HEK293T (cell line): ENCODE measurements at regions not wholly inside any gene's neighbourhood (a gene's known extent, or its start where the extent isn't known, plus 50 kb on each side); places are given as distances from the start of the nearest gene placed in this dataset.
"Not testable (repeated sequence)": the region's sequence is repeated elsewhere in the genome, so short reads cannot be mapped to it uniquely, and the experiment has no call there.

Experiments used
- CTCF ChIA-PET: fragments of 350-600 bp; formaldehyde crosslinking; extraction: SDS; loops from one replicate; lab custom pipeline; 2021; ENCODE audit warnings: antibody characterized with exemption, inconsistent platforms; lab: Yijun Ruan, JAX
- POLR2A ChIA-PET: fragments of 350-600 bp; formaldehyde crosslinking; extraction: SDS; loops from one replicate; lab custom pipeline; 2020; ENCODE audit warnings: antibody characterized with exemption, inconsistent platforms; lab: Yijun Ruan, JAX
- DNase-seq: peaks from one replicate; pipeline ENCODE4 v3.0.0; 2012; ENCODE audit warnings: mixed read lengths; ENCODE audit errors: extremely low spot score
- ARNT ChIP-seq: fragments of 450-650 bp; IDR thresholded peaks from 2 replicates; pipeline ENCODE4 v1.6.1; 2017; ENCODE audit warnings: mild to moderate bottlenecking
- BHLHE40 ChIP-seq: fragments of 450-650 bp; IDR thresholded peaks from 2 replicates; pipeline ENCODE4 v1.6.1; 2016; ENCODE audit warnings: mild to moderate bottlenecking, moderate library complexity, borderline replicate concordance
- CTBP1 ChIP-seq: fragments of 450-650 bp; IDR thresholded peaks from 2 replicates; pipeline ENCODE4 v1.6.1; 2016; ENCODE audit warnings: borderline replicate concordance
- ELF4 ChIP-seq: fragments of 450-650 bp; IDR thresholded peaks from 2 replicates; pipeline ENCODE4 v1.6.1; 2017; ENCODE audit warnings: antibody characterized with exemption
- FOXA1 ChIP-seq: fragments of 450-650 bp; IDR thresholded peaks from 2 replicates; pipeline ENCODE4 v1.6.1; 2016; ENCODE audit warnings: mild to moderate bottlenecking
- FOXK2 ChIP-seq: fragments of 450-650 bp; IDR thresholded peaks from 2 replicates; pipeline ENCODE4 v1.6.1; 2016; ENCODE audit warnings: mild to moderate bottlenecking
- FOXM1 ChIP-seq: fragments of 450-650 bp; IDR thresholded peaks from 2 replicates; pipeline ENCODE4 v1.6.1; 2017; ENCODE audit warnings: mild to moderate bottlenecking, borderline replicate concordance
- HDGF ChIP-seq: fragments of 450-650 bp; IDR thresholded peaks from 2 replicates; pipeline ENCODE4 v1.6.1; 2017; ENCODE audit warnings: antibody characterized with exemption, borderline replicate concordance
- L3MBTL2 ChIP-seq: fragments of 450-650 bp; conservative IDR thresholded peaks from 2 replicates; pipeline ENCODE4 v1.6.1; 2016; ENCODE audit warnings: mild to moderate bottlenecking
- LEF1 ChIP-seq: fragments of 450-650 bp; IDR thresholded peaks from 2 replicates; pipeline ENCODE4 v1.6.1; 2017; ENCODE audit warnings: mild to moderate bottlenecking, borderline replicate concordance
- NFRKB ChIP-seq: fragments of 450-650 bp; IDR thresholded peaks from 2 replicates; pipeline ENCODE4 v1.6.1; 2016; ENCODE audit warnings: mild to moderate bottlenecking, moderate library complexity
- PKNOX1 ChIP-seq: fragments of 450-650 bp; IDR thresholded peaks from 2 replicates; pipeline ENCODE4 v1.6.1; 2016
- SP1 ChIP-seq: fragments of 450-650 bp; IDR thresholded peaks from 2 replicates; pipeline ENCODE4 v1.6.1; 2017
- SUZ12 ChIP-seq: fragments of 450-650 bp; IDR thresholded peaks from 2 replicates; pipeline ENCODE4 v1.6.1; 2016; ENCODE audit warnings: mild to moderate bottlenecking
- TARDBP ChIP-seq: fragments of 450-650 bp; IDR thresholded peaks from 2 replicates; pipeline ENCODE4 v1.6.1; 2016
- ZNF384 ChIP-seq: fragments of 450-650 bp; IDR thresholded peaks from 2 replicates; pipeline ENCODE4 v1.6.1; 2016

GRCh38 chr21:14740116-14740515, 194.0 kb upstream of the SAMSN1 start:
- CTCF ChIA-PET: no interaction called here
- DNase-seq: no peak

GRCh38 chr21:14739590-14739989, 193.5 kb upstream of the SAMSN1 start:
- ChIA-PET POLR2A (no interaction called here), CTCF (no interaction called here)
- TF ChIP-seq NFRKB (no peak), LEF1 (no peak), SUZ12 (no peak), ZNF384 (no peak), L3MBTL2 (no peak), CTBP1 (no peak), HDGF (no peak), FOXA1 (no peak), ELF4 (no peak), PKNOX1 (no peak), SP1 (no peak), FOXM1 (no peak), FOXK2 (no peak), BHLHE40 (no peak), ARNT (no peak)
- no peak for DNase-seq

More at GRCh38 chr21:14740116-14740515, 194.0 kb upstream of the SAMSN1 start:
- TF ChIP-seq TARDBP: no peak
- TF ChIP-seq NFRKB: no peak
- no peak for TF ChIP-seq CTBP1
- no peak for TF ChIP-seq LEF1
- POLR2A ChIA-PET: no interaction called here

GRCh38 chr21:14738576-14738975, 192.5 kb upstream of the SAMSN1 start:
- CTCF ChIA-PET: interaction anchor here (0.6 to 1.1 kb wide), 3 partner anchors 10 to 72 kb away, joined by 3 read pairs; no protein-coding TSS in a partner anchor
- DNase-seq, POLR2A ChIA-PET: not testable (repeated sequence)

DNA sequence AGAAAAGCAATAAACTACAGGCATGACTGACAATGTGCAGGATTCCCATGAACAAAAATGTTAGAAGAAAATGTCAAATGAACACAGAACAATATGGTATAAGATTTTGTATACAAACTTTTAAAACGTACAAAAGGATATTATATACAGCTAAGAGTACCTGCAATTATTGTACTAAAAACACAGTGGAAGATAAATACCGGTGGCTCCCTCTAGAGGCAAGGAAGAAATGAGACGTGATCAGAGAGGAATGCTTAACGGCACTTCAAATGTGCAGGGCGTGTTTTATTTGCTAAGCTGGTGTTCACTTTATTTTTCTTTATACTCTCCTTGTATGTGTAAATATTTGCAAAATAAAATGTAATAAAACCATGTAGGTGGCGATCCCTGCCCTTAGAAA, 191.8 kb upstream of the SAMSN1 start:
- POLR2A ChIA-PET: no interaction called here
- CTCF ChIA-PET: interaction anchor here (0.6 to 1.1 kb wide), 3 partner anchors 10 to 71 kb away, joined by 3 read pairs; no protein-coding TSS in a partner anchor
- DNase-seq: peak; percentile 33
- no peak for TF ChIP-seq ZNF384

DNA sequence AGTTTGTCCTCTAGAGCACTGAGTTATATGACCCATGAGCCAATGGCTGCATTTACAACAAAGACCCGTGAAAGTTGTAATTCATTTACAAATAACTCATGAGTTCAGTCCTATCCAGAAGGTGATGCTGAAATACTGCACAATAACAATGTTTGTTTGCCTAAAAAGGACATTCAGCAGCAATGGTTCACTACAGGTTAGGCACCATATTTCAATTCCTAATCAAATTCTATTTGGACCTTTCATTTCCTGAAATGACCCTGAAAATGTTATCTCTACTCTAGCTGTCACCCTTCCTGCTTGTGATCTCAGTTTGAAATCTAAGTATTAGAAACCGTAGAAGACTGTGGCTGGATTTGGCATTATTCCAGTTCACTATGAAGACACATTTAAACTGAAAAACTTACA, 191.2 kb upstream of the SAMSN1 start:
- ChIA-PET CTCF (interaction anchor here (1.1 kb wide), 2 partner anchors 9 to 24 kb away, joined by 3 read pairs; no protein-coding TSS in a partner anchor), POLR2A (no interaction called here)
- DNase-seq: no peak
- TF ChIP-seq HDGF: no peak
- no peak for TF ChIP-seq BHLHE40
- TF ChIP-seq TARDBP: no peak
- no peak for TF ChIP-seq PKNOX1
- no peak for TF ChIP-seq ZNF384
- no peak for TF ChIP-seq LEF1
- no peak for TF ChIP-seq CTBP1
- no peak for TF ChIP-seq L3MBTL2
- TF ChIP-seq FOXA1: no peak

DNA sequence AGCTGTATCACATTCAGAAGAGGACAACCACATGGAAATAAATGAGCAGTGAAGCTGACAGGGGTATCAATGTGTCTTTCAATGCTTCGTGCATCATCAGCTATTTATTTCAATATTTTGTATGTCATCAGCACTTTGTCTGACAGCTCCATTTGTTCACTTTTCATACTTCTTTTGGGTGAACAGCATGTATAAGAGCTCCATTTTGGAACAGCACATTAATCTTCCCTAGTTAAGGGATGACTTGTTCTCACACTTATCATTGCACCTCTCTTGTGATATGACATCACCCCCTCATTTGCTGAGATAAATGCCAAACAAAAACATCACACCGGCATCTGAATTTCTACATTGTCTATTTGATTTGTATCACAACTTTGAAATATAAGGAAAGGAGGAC, 190.6 kb upstream of the SAMSN1 start:
- ChIA-PET CTCF (no interaction called here), POLR2A (no interaction called here)
- TF ChIP-seq CTBP1 (no peak), PKNOX1 (no peak), LEF1 (no peak), L3MBTL2 (no peak), ARNT (no peak), TARDBP (no peak), FOXM1 (no peak), HDGF (no peak), NFRKB (no peak), BHLHE40 (no peak), ELF4 (no peak)
- DNase-seq: no peak

GRCh38 chr21:14736162-14736561, 190.0 kb upstream of the SAMSN1 start:
- ChIA-PET POLR2A (no interaction called here), CTCF (no interaction called here)
- no peak for DNase-seq
- no peak for TF ChIP-seq NFRKB
- TF ChIP-seq SP1: no peak
- TF ChIP-seq L3MBTL2: no peak
- no peak for TF ChIP-seq FOXK2
- no peak for TF ChIP-seq PKNOX1
- no peak for TF ChIP-seq LEF1
- TF ChIP-seq HDGF: no peak
- no peak for TF ChIP-seq ZNF384
- no peak for TF ChIP-seq FOXM1
- no peak for TF ChIP-seq TARDBP
- no peak for TF ChIP-seq BHLHE40
- no peak for TF ChIP-seq ARNT
- no peak for TF ChIP-seq CTBP1
- TF ChIP-seq FOXA1: no peak
- no peak for TF ChIP-seq ELF4
- no peak for TF ChIP-seq SUZ12
